Fibroblast of upper back skin (primary cell): ENCODE measurements at regions not wholly inside any gene's neighbourhood (a gene's known extent, or its start where the extent isn't known, plus 50 kb on each side); places are given as distances from the start of the nearest gene placed in this dataset.

Experiments used
- DNase-seq: peaks from one replicate; pipeline ENCODE4 v3.0.0-alpha.2; 2013

- no peak for DNase-seq
These were observed 319.6 kb upstream of the CLINT1 start for GRCh38 chr5:158178535-158178934.

DNA sequence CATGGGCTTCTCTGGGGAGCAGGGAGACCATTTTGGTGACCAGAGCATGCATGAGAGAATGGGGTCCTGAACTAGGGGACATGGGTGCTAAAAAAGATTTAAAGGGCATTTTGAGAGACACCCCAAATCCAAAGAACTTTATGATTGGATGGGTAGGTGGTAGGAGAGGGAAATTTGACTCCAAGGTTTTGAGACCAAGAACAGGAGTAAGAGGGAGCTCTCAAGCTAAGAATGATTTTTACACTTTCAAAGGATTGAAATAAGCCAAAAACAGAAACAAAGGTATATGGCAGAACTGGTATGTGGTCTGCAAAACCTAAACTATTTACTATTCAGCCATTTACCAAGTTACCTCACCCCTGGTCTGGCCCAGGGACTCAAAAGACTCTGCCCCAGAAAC is 318.2 kb upstream of the CLINT1 start:
- DNase-seq, result no peak

GRCh38 chr5:158175934-158176481 is 317.1 kb upstream of the CLINT1 start:
- DNase-seq, result peak; percentile 27

DNA sequence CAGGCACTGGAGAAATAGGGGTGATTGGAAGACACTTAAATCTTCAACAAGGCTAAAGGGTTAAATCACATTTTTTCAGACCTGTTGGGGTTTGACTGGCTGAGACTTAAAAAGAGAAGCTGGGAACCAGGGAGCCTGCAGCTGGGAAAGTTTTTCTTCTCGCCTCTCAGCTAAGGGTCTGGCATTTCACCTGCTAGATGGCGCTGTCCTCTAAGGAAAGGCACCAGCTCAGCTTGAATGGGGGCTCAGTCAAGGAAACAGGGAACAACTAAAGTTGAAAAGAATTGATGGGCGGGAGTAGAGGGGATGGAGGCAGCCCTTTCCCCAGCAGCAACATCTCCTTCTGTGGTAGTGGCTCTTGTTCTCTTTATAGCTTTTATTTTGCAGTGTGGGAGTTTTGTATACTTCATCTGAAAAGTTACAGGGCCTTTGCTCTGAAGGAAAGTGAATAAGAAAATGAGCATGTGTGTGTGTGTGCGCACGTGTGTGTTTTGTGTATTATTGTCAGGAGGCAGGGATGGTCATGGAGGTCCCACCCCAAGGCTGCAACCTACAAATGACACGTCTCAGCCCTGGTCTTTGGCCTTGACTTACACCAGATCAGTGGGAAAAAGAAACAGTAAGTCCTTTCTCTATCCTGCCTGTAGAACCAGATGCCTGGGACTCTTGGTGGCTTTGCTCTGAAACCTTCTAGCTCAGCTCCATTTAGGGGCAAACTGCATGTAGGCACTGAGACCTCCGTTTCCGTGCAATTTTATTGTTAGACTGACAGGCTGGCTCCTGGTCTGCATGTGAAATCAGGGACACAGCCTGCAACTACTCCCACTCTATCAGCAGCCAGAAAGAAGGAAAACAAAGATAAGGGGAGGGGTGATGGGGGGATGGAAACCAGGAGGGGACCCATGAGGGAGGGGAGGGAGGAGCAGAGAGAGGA is 316.2 kb upstream of the CLINT1 start:
- peak; percentile 76 for DNase-seq

DNA sequence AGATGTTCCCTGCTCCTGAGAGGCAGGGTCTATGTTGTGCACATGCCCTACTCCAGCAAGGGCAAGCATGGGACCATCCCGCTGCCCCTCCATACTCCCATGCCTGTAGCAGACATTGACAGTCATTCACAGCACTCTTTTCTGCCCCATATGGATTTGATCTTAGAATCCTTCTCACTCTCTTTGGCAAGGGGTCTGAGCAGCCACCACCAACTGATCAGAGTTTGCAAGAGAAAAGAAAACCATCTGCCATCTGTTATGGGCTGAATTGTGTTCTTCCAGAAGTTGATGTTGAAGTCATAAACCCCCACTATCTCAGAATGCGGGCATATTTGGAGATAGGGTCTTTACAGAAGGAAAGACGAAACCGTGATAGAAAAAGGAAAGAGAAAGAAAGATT is 315.1 kb upstream of the CLINT1 start:
- no peak for DNase-seq

GRCh38 chr5:158172005-158172404 is 313.1 kb upstream of the CLINT1 start:
- DNase-seq, result no peak

DNA sequence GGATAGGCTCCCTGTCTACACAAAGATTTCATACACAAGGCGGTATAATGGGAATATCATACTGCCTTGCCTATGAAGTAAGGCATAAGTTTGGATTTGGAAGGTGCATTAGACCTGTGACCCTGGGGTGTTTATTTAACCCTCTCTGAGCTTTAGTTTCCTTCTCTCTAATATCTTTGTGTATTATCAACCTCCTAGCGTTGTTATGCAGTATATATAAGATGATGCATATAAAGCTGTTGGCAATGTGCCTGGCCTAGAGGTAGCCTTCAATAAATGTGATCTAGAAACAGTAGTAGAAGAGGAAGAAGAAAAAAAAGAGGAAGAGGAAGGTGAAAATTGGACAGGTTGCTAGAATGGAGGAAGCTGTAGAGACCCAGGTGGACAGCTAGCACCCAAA is 311.6 kb upstream of the CLINT1 start:
- DNase-seq, result no peak

- DNase-seq, result no peak
These were observed 311.1 kb upstream of the CLINT1 start for GRCh38 chr5:158170060-158170459.

- no peak for DNase-seq
These were observed 307.5 kb upstream of the CLINT1 start for GRCh38 chr5:158166424-158166823.

- no peak for DNase-seq
These were observed 306.7 kb upstream of the CLINT1 start for GRCh38 chr5:158165647-158166046.

GRCh38 chr5:158164296-158165047 is 305.5 kb upstream of the CLINT1 start:
- no peak for DNase-seq

GRCh38 chr5:158163451-158164295 is 304.7 kb upstream of the CLINT1 start:
- DNase-seq, result peak; percentile 61

- no peak for DNase-seq
These were observed 303.6 kb upstream of the CLINT1 start for GRCh38 chr5:158162479-158163034.

DNA sequence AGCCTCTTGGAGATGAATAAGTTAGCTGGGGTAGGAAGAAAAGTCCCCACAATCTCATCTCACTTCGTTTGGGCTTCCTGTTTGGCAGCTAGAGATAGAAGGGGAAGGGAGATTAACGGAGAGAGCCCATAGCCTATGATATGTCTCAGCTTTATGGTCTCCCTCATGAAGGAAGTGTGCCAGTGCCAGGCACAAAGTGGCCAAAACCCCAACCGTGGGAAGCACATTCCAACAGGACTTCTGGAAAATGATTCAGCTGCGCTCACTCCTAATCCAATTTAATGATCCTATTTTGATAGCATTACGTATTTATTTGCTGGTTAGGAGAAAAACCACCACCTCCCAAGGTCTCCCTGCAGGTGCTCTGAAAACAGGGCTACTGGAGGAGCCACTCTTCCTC is 303.1 kb upstream of the CLINT1 start:
- DNase-seq, result no peak

GRCh38 chr5:158159621-158160020 is 300.7 kb upstream of the CLINT1 start:
- DNase-seq, result no peak

GRCh38 chr5:158155811-158156505 is 297.0 kb upstream of the CLINT1 start:
- DNase-seq, result peak; percentile 80

DNA sequence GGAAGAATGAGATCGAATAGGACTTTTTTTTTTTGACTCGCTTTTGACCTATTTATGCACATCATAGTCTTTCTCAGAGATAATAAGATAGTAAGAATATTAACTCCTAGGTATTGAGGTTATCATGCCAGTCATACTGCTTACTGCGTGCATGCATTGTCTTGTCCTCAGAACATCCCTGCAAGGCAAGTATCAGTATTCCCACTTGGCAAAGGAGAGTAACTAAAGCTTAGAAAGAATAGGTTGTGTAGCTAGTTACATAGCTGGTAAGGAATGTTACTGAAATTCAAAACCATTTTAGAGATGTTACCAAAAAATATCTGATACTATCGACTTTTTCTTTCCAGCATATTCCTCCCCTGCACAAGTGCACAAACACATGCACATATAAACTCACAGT is 296.1 kb upstream of the CLINT1 start:
- peak; percentile 49 for DNase-seq

GRCh38 chr5:158154226-158155005 is 295.5 kb upstream of the CLINT1 start:
- DNase-seq, result peak; percentile 98

GRCh38 chr5:158153508-158153907 is 294.6 kb upstream of the CLINT1 start:
- no peak for DNase-seq

- DNase-seq, result peak; percentile 73
These were observed 293.2 kb upstream of the CLINT1 start for GRCh38 chr5:158152136-158152535.

GRCh38 chr5:158147227-158147626 is 288.3 kb upstream of the CLINT1 start:
- DNase-seq, result no peak
